ENCODE measurements at regions not wholly inside any gene's neighbourhood (a gene's known extent, or its start where the extent isn't known, plus 50 kb on each side); places are given as distances from the start of the nearest gene placed in this dataset.

GRCh38 chr1:227374846-227375245, 56.6 kb upstream of the CDC42BPA start:
- Histone ChIP-seq H3K4me2 (ENCODE audit: low read depth, low read length, poor library complexity, severe bottlenecking) (no peak overlapping the region), H3K9ac (ENCODE audit: low read depth, low read length, poor library complexity, severe bottlenecking) (no peak overlapping the region), H3F3A (ENCODE audit: low read depth) (no peaks in the 10 kb centered on the region), H3K9me2 (replicated peaks; ENCODE audit: low read depth, low read length) (no peaks in the 10 kb centered on the region), H2AFZ (ENCODE audit: low read length) (no peak overlapping the region), H3K9me3 (ENCODE audit: insufficient read depth, low read depth, low read length) (no peaks in the 10 kb centered on the region), H3K36me3 (ENCODE audit: insufficient read depth, low read length) (no peaks in the 10 kb centered on the region), H3K4me1 (ENCODE audit: insufficient read depth, low read length, poor library complexity, severe bottlenecking) (no peaks in the 10 kb centered on the region), H3K79me2 (ENCODE audit: insufficient read depth, low read length) (no peaks in the 10 kb centered on the region), H3K4me3 (ENCODE audit: low read length, poor library complexity, severe bottlenecking) (no peak overlapping the region), H4K20me1 (ENCODE audit: insufficient read depth, low read length, poor library complexity, severe bottlenecking) (no peaks in the 10 kb centered on the region), H3K27me3 (ENCODE audit: insufficient read depth, low read length, poor library complexity, severe bottlenecking) (no peaks in the 10 kb centered on the region)
- TF ChIP-seq EZH2phosphoT487 (IDR thresholded peaks at IDR 0.05; ENCODE audit: borderline replicate concordance) (no peak), CTCF (conservative IDR thresholded peaks at IDR 0.05; ENCODE audit: low read length) (no peak)

GRCh38 chr1:227372726-227373130, 54.4 kb upstream of the CDC42BPA start:
- H3K27me3 ChIP-seq (ENCODE audit: insufficient read depth, low read length, poor library complexity, severe bottlenecking), result no peaks in the 10 kb centered on the region
- no peaks in the 10 kb centered on the region for H3K79me2 ChIP-seq (ENCODE audit: insufficient read depth, low read length)
- no peaks in the 10 kb centered on the region for H3F3A ChIP-seq (ENCODE audit: low read depth)
- H3K4me3 ChIP-seq (ENCODE audit: low read length, poor library complexity, severe bottlenecking), result no peak overlapping the region
- H3K36me3 ChIP-seq (ENCODE audit: insufficient read depth, low read length), result no peaks in the 10 kb centered on the region
- H3K9me3 ChIP-seq (ENCODE audit: insufficient read depth, low read depth, low read length), result no peaks in the 10 kb centered on the region
- H4K20me1 ChIP-seq (ENCODE audit: insufficient read depth, low read length, poor library complexity, severe bottlenecking), result no peaks in the 10 kb centered on the region
- no peaks in the 10 kb centered on the region for H3K4me1 ChIP-seq (ENCODE audit: insufficient read depth, low read length, poor library complexity, severe bottlenecking)
- no peak for TF ChIP-seq EZH2phosphoT487 (IDR thresholded peaks at IDR 0.05; ENCODE audit: borderline replicate concordance)
- no peak for TF ChIP-seq CTCF (conservative IDR thresholded peaks at IDR 0.05; ENCODE audit: low read length)
- H3K9ac ChIP-seq (ENCODE audit: low read depth, low read length, poor library complexity, severe bottlenecking), result no peak overlapping the region
- H3K4me2 ChIP-seq (ENCODE audit: low read depth, low read length, poor library complexity, severe bottlenecking), result no peak overlapping the region
- H3K9me2 ChIP-seq (replicated peaks; ENCODE audit: low read depth, low read length), result no peaks in the 10 kb centered on the region
- no peak overlapping the region for H2AFZ ChIP-seq (ENCODE audit: low read length)

GRCh38 chr1:227370533-227371254, 52.4 kb upstream of the CDC42BPA start:
- Histone ChIP-seq H3K27me3 (ENCODE audit: insufficient read depth, low read length, poor library complexity, severe bottlenecking) (no peaks in the 10 kb centered on the region), H3K9ac (ENCODE audit: low read depth, low read length, poor library complexity, severe bottlenecking) (no peak overlapping the region)

More at GRCh38 chr1:227370533-227371254, 52.4 kb upstream of the CDC42BPA start:
- H3K9me3 ChIP-seq (ENCODE audit: insufficient read depth, low read depth, low read length), result no peaks in the 10 kb centered on the region
- no peak overlapping the region for H3K4me2 ChIP-seq (ENCODE audit: low read depth, low read length, poor library complexity, severe bottlenecking)
- no peak overlapping the region for H2AFZ ChIP-seq (ENCODE audit: low read length)
- H3K36me3 ChIP-seq (ENCODE audit: insufficient read depth, low read length), result no peaks in the 10 kb centered on the region
- H3K9me2 ChIP-seq (replicated peaks; ENCODE audit: low read depth, low read length), result no peaks in the 10 kb centered on the region
- no peaks in the 10 kb centered on the region for H3K4me1 ChIP-seq (ENCODE audit: insufficient read depth, low read length, poor library complexity, severe bottlenecking)
- TF ChIP-seq CTCF (conservative IDR thresholded peaks at IDR 0.05; ENCODE audit: low read length) (no peak), EZH2phosphoT487 (IDR thresholded peaks at IDR 0.05; ENCODE audit: borderline replicate concordance) (no peak)
- H3K4me3 ChIP-seq (ENCODE audit: low read length, poor library complexity, severe bottlenecking), result no peak overlapping the region
- no peaks in the 10 kb centered on the region for H3F3A ChIP-seq (ENCODE audit: low read depth)
- H4K20me1 ChIP-seq (ENCODE audit: insufficient read depth, low read length, poor library complexity, severe bottlenecking), result no peaks in the 10 kb centered on the region
- H3K79me2 ChIP-seq (ENCODE audit: insufficient read depth, low read length), result no peaks in the 10 kb centered on the region

All from Loucy (cell line).